Panc1 (cell line): ENCODE measurements at regions not wholly inside any gene's neighbourhood (a gene's known extent, or its start where the extent isn't known, plus 50 kb on each side); places are given as distances from the start of the nearest gene placed in this dataset.
"Not testable (repeated sequence)": the region's sequence is repeated elsewhere in the genome, so short reads cannot be mapped to it uniquely, and the experiment has no call there.

Experiments used
- CTCF ChIP-seq: fragments of 450-650 bp; IDR thresholded peaks from 2 replicates; pipeline ENCODE4 v1.5.1; 2017; ENCODE audit warnings: mild to moderate bottlenecking
- POLR2AphosphoS5 ChIP-seq: IDR thresholded peaks from 2 replicates; pipeline ENCODE4 v1.6.1; 2012; ENCODE audit warnings: mild to moderate bottlenecking, low read depth, low read length, moderate library complexity
- SIN3A ChIP-seq: IDR thresholded peaks from 2 replicates; pipeline ENCODE4 v1.6.1; 2012; ENCODE audit warnings: low read depth, mild to moderate bottlenecking, low read length, moderate library complexity, borderline replicate concordance; ENCODE audit not compliant: insufficient read depth

DNA sequence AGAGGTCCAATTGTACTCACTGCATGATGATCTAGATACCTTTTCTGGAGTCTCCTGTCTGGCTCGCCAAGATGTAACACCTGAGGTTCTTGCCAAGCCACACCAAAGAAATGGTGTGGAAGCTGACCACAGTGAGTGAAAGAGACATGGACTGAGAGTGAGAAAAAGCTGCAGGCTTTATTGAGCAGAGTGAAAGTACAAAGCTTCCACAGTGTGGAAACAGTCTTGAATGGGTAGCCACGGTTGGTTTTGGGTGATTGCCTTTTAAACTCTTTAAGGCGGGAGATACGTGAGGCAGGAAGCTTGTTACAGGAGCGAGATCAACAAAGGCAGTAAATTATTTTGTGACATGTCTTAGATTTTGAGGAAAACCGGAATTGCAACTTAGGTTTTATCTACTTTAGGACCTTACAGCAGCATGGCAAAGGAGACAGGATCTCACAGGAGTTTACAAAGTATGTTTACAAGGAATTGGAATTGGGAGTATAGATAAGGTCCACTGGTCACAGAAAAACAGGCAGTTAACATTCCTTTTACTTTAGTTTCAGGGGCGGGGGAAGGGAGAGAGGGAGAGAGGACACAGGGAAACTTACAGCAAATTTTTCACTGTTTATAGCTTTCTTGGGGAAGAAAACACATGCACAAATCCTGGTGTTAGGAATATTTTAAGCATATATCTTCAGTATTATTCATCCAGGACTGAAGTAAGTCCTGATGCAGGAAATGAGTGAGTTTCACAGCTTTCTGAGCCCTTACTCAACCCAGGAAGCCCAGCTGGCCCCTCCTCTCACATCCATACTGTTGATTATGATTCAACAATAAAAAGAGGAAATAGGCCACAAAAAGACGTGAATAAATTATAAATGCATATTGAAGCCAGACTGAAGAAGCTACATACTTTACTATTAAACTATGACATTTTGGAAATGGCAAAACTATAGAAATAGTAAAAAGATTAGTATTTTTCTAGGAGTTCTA lies 257.6 kb upstream of the MBL2 start:
- TF ChIP-seq SIN3A, POLR2AphosphoS5, CTCF: not testable (repeated sequence)
